C4-2B (cell line): ENCODE measurements at regions not wholly inside any gene's neighbourhood (a gene's known extent, or its start where the extent isn't known, plus 50 kb on each side); places are given as distances from the start of the nearest gene placed in this dataset.
"Not testable (repeated sequence)": the region's sequence is repeated elsewhere in the genome, so short reads cannot be mapped to it uniquely, and the experiment has no call there.

Experiments
- H3K27ac ChIP-seq: fragments of 450-650 bp; 2 replicates; pipeline ENCODE4 v1.5.1; 2017
- ZFX ChIP-seq: fragments of 450-650 bp; IDR thresholded peaks from 2 replicates; pipeline ENCODE4 v1.6.1; 2017
- TF ChIP-seq, protein P1 (sequence below): fragments of 450-650 bp; conservative IDR thresholded peaks from 2 replicates; pipeline ENCODE4 v1.5.1; 2017; ENCODE audit warnings: mild to moderate bottlenecking

DNA sequence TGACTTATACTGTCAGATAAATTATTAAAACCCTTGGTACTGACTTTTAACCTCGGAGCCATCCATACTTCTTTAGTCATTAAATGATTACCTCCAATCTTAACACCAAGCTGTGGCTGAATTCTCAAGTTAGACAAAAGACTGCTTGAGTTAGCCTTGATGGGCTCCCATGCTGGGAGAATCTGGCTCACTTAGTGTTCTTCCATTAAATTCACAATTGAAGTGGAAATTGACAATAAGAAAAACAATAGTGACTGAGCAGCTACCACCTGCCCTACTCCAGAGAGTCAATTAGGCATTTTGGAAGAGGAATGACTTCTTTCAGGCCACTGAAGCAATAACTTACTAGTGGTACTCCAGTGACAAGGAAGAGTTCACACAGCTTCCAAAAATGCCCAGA is 503.0 kb upstream of the CPXCR1 start:
- TF ChIP-seq, protein P1, sequence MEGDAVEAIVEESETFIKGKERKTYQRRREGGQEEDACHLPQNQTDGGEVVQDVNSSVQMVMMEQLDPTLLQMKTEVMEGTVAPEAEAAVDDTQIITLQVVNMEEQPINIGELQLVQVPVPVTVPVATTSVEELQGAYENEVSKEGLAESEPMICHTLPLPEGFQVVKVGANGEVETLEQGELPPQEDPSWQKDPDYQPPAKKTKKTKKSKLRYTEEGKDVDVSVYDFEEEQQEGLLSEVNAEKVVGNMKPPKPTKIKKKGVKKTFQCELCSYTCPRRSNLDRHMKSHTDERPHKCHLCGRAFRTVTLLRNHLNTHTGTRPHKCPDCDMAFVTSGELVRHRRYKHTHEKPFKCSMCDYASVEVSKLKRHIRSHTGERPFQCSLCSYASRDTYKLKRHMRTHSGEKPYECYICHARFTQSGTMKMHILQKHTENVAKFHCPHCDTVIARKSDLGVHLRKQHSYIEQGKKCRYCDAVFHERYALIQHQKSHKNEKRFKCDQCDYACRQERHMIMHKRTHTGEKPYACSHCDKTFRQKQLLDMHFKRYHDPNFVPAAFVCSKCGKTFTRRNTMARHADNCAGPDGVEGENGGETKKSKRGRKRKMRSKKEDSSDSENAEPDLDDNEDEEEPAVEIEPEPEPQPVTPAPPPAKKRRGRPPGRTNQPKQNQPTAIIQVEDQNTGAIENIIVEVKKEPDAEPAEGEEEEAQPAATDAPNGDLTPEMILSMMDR = no peak
- no peak for TF ChIP-seq ZFX
- no peak overlapping the region for H3K27ac ChIP-seq

DNA sequence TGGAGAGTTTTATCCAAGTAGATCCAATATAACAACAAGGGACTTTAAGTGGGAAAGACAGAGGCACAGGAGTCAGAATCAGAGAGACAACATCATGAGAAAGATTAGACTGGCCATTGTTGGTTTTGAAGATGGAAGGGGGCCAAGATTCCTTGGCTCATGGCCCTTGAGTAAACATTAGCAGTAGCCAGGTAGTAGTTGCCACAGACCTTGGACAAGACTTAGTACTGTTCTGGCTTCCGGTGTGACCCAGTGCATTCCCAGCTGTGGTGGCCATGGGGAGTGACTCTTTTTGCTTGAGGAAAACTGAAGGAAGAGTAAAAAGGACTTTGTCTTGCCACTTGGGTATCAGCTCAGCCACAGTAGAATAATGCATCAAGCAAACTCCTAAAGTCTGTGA is 462.2 kb upstream of the CPXCR1 start:
- no peak for TF ChIP-seq ZFX
- TF ChIP-seq, protein P1 = no peak
- H3K27ac ChIP-seq = no peak overlapping the region

GRCh38 chrX:88313972-88314371 is 433.1 kb upstream of the CPXCR1 start:
- H3K27ac ChIP-seq = not testable (repeated sequence)

GRCh38 chrX:88325634-88326033 is 421.4 kb upstream of the CPXCR1 start:
- H3K27ac ChIP-seq = no peak overlapping the region
- TF ChIP-seq ZFX = no peak
- TF ChIP-seq, protein P1 = no peak

DNA sequence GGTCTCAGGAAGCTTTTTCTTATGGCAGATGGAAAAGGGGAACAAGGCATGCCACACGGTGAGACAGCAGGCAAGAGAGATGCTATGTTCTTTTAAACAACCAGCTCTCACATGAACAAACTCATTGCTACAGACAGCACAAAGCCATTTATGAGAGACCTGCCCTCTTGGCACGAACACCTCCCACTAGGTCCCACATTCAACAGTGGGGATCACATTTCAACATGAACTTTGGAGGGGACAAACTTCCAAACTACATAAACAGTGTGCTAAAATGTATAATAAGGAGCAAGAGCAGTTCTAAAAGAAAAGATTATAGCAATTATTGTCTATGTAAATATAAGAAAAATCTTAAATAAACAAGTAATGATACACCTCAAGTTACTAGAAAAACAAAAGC is 391.8 kb upstream of the CPXCR1 start:
- H3K27ac ChIP-seq = no peak overlapping the region

DNA sequence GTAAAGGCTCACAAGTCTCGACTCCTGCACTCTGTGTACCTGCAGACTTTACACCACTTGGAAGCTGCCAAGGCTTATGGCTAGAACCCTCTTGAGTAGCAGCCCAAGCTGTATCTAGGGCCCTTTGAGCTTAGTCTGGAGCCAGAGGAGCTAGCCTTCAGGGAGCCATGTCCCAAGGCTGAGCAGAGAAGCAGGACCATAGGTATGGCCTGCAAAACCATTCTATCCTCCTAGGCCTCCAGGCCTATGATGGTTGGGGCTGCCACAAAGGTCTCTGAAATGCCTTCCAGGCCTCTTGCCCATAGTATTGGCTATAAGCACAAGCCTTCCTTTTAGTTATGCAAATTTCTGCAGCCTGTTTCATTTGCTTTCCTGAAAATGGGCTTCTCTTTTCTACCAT is 380.7 kb upstream of the CPXCR1 start:
- TF ChIP-seq, protein P1 = no peak
- no peak for TF ChIP-seq ZFX
- no peak overlapping the region for H3K27ac ChIP-seq

More for the DNA sequence above, 391.8 kb upstream of the CPXCR1 start:
- TF ChIP-seq, protein P1 = no peak
- TF ChIP-seq ZFX = no peak

- H3K27ac ChIP-seq = no peak overlapping the region
- no peak for TF ChIP-seq ZFX
- TF ChIP-seq, protein P1 = no peak
These were observed 368.6 kb upstream of the CPXCR1 start for GRCh38 chrX:88378406-88378805.

- no peak overlapping the region for H3K27ac ChIP-seq
- TF ChIP-seq, protein P1 = peak; percentile 32
- TF ChIP-seq ZFX = no peak
These were observed 349.5 kb upstream of the CPXCR1 start for GRCh38 chrX:88397551-88397950.
